NCI-H82 treated with DMSO at 0.1 percent for 48 hours (cell line): ENCODE measurements at regions not wholly inside any gene's neighbourhood (a gene's known extent, or its start where the extent isn't known, plus 50 kb on each side); places are given as distances from the start of the nearest gene placed in this dataset.

Experiments
- DNase-seq: peaks from one replicate; lab custom pipeline; 2025; ENCODE audit not compliant: unreplicated experiment; lab: John Stamatoyannopoulos, UW

- no peak for DNase-seq
Observed at GRCh38 chr10:55397777-55398496, 596.9 kb upstream of the PCDH15 start.

- DNase-seq = no peak
Observed at GRCh38 chr10:55378196-55378595, 577.2 kb upstream of the PCDH15 start.

GRCh38 chr10:55374917-55375316, 573.9 kb upstream of the PCDH15 start:
- DNase-seq = no peak

DNA sequence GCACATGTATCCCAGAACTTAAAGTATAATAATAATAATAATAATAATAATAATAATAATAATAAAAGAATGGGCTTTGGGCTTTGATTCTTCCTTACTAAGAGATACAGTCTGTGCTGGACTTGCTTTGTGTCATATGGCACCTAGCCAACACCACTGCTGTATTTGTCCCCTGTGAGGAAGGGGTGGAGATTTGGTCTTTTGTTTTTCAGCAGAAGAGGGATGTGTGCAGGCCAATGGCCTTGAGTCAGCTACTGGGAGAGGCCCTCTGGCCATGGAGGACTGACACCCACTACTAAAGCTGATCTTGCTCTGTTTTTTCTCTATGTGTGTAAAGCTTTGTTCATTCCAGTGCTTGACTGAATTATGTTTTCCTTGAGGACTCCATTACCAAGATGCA, 573.0 kb upstream of the PCDH15 start:
- DNase-seq = no peak

- no peak for DNase-seq
Observed at GRCh38 chr10:55369670-55370420, 568.8 kb upstream of the PCDH15 start.

GRCh38 chr10:55368467-55368866, 567.4 kb upstream of the PCDH15 start:
- no peak for DNase-seq

GRCh38 chr10:55367555-55367954, 566.5 kb upstream of the PCDH15 start:
- DNase-seq = no peak

DNA sequence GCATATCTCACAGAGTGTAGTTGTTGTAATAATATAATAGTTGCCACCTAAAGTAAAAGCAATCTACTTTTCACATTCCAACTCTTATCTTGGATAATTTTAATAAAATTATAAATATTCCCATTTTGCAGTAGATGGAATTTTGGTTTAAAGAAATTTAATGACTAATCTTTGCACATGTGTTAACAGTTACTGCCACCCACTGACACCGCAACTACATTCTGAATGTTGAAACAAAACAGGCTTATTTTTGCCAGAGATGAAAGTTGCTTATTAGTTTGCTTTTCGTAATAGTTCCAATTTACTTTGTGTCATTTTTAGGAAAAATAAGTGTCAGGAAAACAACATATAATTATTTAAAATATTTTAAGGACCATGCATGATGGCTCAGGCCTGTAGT, 557.5 kb upstream of the PCDH15 start:
- DNase-seq = no peak

DNA sequence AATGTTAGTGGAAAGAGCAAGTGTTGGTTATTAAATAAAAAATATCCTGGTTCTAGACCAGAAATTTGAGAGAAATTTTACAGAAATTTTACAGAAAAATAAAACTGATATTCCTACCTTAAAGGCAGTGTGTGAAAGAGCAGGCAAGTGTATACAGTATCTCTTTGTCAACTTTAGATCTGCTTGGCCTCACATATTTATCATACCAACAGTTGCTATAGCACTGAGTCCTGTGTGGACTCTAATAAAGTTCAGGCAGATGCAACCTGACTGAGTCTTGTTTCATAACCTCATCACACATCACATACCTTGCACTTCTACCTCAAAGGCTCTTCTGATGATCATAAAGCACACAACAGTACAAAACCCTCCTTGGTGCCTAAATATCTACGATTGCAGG, 552.4 kb upstream of the PCDH15 start:
- DNase-seq = no peak

DNA sequence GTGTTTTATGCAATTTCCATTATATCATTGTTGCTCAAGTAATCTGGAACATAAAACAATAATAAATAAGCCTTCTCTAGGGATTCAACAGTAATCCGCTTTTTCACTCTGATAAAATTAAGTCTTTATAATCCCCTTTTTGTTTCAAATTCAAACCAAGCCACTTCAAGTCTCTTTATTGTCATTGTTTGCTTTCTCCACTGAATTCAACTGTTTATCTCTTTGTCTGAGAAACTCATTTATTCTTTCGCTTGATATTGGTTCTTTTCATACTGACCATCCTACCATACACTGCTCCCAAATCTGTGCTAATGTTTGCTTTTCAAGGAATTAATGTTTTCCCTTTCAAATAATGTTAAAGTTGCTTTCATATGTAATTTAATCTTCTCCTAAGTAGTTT, 550.4 kb upstream of the PCDH15 start:
- no peak for DNase-seq

GRCh38 chr10:55348534-55348933, 547.5 kb upstream of the PCDH15 start:
- DNase-seq = no peak

- DNase-seq = no peak
Observed at GRCh38 chr10:55330486-55330885, 529.5 kb upstream of the PCDH15 start.

GRCh38 chr10:55329796-55330195, 528.8 kb upstream of the PCDH15 start:
- DNase-seq = no peak

GRCh38 chr10:55320187-55320700, 519.2 kb upstream of the PCDH15 start:
- no peak for DNase-seq

DNA sequence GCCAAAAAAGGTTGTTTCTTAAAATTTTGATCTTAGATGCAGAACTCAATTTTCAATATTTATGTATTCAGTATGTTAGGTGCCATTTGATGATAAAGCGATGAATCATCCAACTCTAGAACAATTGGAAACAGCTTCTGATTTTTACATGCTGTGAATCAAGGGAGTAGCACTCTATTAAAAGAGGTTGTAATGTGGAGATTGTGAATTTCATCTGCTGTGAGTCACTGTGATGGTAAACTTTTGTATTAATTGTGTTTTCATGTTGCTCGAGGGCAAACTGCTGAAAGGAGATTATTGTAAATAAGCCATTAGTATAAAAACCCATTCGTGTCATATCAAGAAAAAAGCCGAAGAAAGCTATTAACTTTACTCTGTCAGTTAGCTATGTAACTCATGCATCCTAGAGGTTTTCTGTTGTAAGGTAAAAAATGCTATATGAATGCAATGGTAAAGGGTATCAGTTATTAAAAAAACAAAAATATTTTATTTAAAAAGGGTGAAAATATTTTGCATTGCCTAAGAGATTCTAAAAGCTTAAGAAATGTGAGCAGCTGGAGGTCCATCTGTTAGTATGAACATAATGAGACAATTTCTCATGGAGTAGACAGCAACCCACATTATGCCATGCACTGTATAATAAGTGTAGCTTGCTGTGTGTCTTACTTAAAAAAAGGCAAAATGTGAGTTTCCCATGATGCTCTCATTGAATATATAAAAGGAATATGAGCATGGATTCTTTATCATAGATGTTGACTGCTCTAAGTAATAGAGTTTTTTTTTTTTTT, 511.0 kb upstream of the PCDH15 start:
- no peak for DNase-seq

DNA sequence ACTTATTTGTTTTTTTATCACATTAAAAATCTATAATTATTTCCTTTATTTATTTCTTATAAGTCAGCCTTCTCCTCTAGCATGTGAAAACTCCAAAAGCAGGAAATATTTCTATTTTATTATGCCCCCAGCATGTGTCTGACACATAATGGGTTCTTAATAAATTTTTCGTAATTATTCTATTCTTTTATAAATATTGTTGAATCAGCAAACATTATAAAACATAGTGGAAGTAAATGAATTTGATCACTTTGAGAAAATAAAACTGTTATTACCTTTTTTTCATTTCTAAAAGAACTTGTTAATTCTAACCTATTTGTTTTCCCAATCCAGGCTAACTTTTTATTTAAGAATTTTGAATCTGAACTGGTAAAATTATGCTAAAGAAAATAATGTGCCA, 509.1 kb upstream of the PCDH15 start:
- DNase-seq = no peak

DNA sequence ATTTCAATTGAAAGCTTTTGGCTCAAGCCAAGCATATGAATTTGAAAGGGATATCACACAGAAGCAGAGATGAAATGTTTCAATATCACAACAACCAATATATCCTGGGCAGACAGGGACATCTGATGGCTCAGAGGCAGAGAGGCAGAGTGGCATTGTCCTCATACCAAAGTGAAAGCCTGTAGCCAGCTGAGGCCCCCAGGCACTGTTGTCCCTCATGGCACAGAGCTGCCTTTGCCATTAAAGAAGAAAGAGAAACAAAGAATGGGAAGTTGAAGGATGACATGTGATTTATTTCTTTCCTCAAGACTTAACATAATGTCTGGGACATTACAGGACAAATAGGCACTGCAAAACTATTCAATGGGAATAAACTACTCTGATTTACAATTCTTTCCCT, 504.3 kb upstream of the PCDH15 start:
- no peak for DNase-seq

DNA sequence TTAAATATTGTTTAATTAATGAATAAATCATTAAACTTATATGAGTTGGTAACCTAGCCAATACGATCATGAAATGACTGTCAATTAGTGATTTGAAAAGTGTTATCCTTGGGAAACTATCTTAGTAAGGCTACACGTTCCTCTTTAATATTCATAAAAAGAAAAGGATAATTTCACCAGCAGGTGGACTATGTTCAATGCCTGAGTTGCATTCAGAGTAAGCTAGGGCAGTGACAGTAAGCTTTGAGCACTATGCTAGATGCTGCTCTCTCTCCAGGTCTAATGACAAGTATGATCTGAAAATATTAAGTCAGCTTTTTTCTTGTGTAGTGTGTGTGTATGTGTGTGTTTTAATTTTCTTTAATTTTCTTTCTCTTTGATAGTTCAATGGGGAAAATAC, 486.3 kb upstream of the PCDH15 start:
- no peak for DNase-seq

GRCh38 chr10:55283031-55283430, 482.0 kb upstream of the PCDH15 start:
- DNase-seq = no peak

- no peak for DNase-seq
Observed at GRCh38 chr10:55280696-55281095, 479.7 kb upstream of the PCDH15 start.

- DNase-seq = no peak
Observed at GRCh38 chr10:55277549-55277948, 476.5 kb upstream of the PCDH15 start.

GRCh38 chr10:55274367-55274766, 473.3 kb upstream of the PCDH15 start:
- no peak for DNase-seq
